ENCODE measurements at regions not wholly inside any gene's neighbourhood (a gene's known extent, or its start where the extent isn't known, plus 50 kb on each side); places are given as distances from the start of the nearest gene placed in this dataset.

- TF ChIP-seq POLR2A (IDR thresholded peaks at IDR 0.05), result no peak
- no peak for TF ChIP-seq CTCF (IDR thresholded peaks at IDR 0.05)
Observed at GRCh38 chr15:31457631-31458526, 131.2 kb downstream of the KLF13 start.

Data from thyroid gland (tissue), 4 donors.